ENCODE measurements at regions not wholly inside any gene's neighbourhood (a gene's known extent, or its start where the extent isn't known, plus 50 kb on each side); places are given as distances from the start of the nearest gene placed in this dataset.

DNA sequence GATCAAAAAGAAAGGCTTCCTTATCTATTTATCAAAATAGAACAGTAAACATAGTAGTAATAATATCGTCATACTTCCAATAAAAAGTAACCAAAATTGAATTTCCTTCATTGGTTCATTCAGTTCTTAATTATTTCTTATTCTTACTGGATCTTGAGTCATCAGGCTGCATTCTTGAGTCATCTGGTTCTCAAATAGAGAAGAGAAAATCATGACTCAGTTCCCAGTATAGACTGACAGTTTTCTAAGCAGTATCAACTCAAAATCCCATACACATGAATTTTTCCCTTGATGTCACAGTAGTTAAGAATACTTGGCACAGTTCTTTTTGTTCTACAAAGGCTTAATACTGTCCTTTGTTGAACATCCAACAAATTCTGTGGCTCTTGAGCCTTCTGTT, 626.9 kb upstream of the ADGRL4 start:
- no peak overlapping the region for H2AFZ ChIP-seq (ENCODE audit: low read length)

More for the DNA sequence above, 626.9 kb upstream of the ADGRL4 start:
- no peak overlapping the region for H2BK15ac ChIP-seq (ENCODE audit: low read length)
- no peak overlapping the region for H3K4ac ChIP-seq (replicated peaks; ENCODE audit: insufficient read length, low read depth, low read length)
- no peak overlapping the region for H3K4me3 ChIP-seq (ENCODE audit: extremely low read depth in 1 of 4, insufficient read depth in 2 of 4, low read depth in 3 of 4, low read length in 4 of 4)
- H4K8ac ChIP-seq (ENCODE audit: extremely low read depth, insufficient read depth, low read length), result no peak overlapping the region
- H2BK12ac ChIP-seq (ENCODE audit: low read depth, low read length), result no peak overlapping the region
- DNase-seq (ENCODE audit: low read depth in 1 of 2, low spot score in 2 of 2), result no peak
- FAIRE-seq, result no peak
- H3K36me3 ChIP-seq (ENCODE audit: control insufficient read depth in 2 of 4, insufficient read depth in 4 of 4, low read length in 3 of 4), result no peaks in the 10 kb centered on the region
- H2BK120ac ChIP-seq (replicated peaks; ENCODE audit: low read depth, low read length), result no peak overlapping the region
- no peaks in the 10 kb centered on the region for H3K79me1 ChIP-seq (ENCODE audit: low read depth, low read length)
- H3K4me1 ChIP-seq (replicated peaks in 1 of 4; ENCODE audit: control insufficient read depth in 3 of 4, insufficient read depth in 4 of 4, low read length in 3 of 4), result no peaks in the 10 kb centered on the region
- 0 out of 2 replicates have a peak, but pooled peaks cover 2% of the 10 kb centered on the region for H3K23me2 ChIP-seq (ENCODE audit: low read depth, low read length)
- no peak overlapping the region for H2BK5ac ChIP-seq (ENCODE audit: low read depth, low read length)
- no peaks in the 10 kb centered on the region for H3K9me3 ChIP-seq (ENCODE audit: insufficient read depth in 2 of 2, low read depth in 1 of 2, low read length in 1 of 2)
- H3K27ac ChIP-seq (ENCODE audit: low read depth, low read length), result no peak overlapping the region
- H4K5ac ChIP-seq (ENCODE audit: insufficient read length, low read depth, low read length), result no peak overlapping the region
- H3K9ac ChIP-seq (replicated peaks in 1 of 4; ENCODE audit: extremely low read depth in 1 of 4, low read depth in 3 of 4, low read length in 3 of 4), result no peak overlapping the region
- H3K79me2 ChIP-seq (ENCODE audit: control insufficient read depth in 1 of 2, insufficient read depth in 2 of 2, low read length in 2 of 2), result no peaks in the 10 kb centered on the region
- no peak overlapping the region for H3K14ac ChIP-seq (ENCODE audit: insufficient read length)
- H2AK5ac ChIP-seq (ENCODE audit: low read depth, low read length), result no peak overlapping the region
- no peak overlapping the region for H4K91ac ChIP-seq (replicated peaks; ENCODE audit: insufficient read length, low read length)
- H3K4me2 ChIP-seq (ENCODE audit: insufficient read depth in 1 of 2, low read depth in 2 of 2, low read length in 2 of 2), result no peak overlapping the region
- H3K23ac ChIP-seq (ENCODE audit: insufficient read length), result no peak overlapping the region
- no peak for TF ChIP-seq ZNF274 (IDR thresholded peaks at IDR 0.05; ENCODE audit: borderline replicate concordance, extremely low read depth, low read length)
- no peak for TF ChIP-seq EZH2 (IDR thresholded peaks at IDR 0.05; ENCODE audit: low read depth, low read length, severe bottlenecking)
- no peak for TF ChIP-seq ASH2L (IDR thresholded peaks at IDR 0.05; ENCODE audit: low read length)
- no peak overlapping the region for H3K18ac ChIP-seq (ENCODE audit: extremely low read depth, low read length)
- H3K27me3 ChIP-seq (replicated peaks in 1 of 4; ENCODE audit: control insufficient read depth in 3 of 4, extremely low read depth in 1 of 4, insufficient read depth in 3 of 4, low read length in 3 of 4), result no peaks in the 10 kb centered on the region
- ChIA-PET CTCF (ENCODE audit: partially characterized antibody) (no interaction called here), POLR2A (ENCODE audit: partially characterized antibody) (no interaction called here)
- no peak overlapping the region for H3K56ac ChIP-seq (replicated peaks; ENCODE audit: insufficient read length, low read depth, low read length)
- no peak overlapping the region for H2BK20ac ChIP-seq (ENCODE audit: low read length)
- 88% methylated on average over 1 of the region's 1 CpG; no CpG with 5 or more reads in 1 of the 2 experiments for WGBS, 2 experiments (ENCODE audit: extremely low coverage in 1 of 2, insufficient coverage in 1 of 2, insufficient read length in 1 of 2, insufficient replicate concordance in 2 of 2, low coverage in 1 of 2, low lambda C conversion rate in 2 of 2, missing lambda C conversion rate in 1 of 2)
- no peaks in the 10 kb centered on the region for H4K20me1 ChIP-seq (replicated peaks in 1 of 2; ENCODE audit: control insufficient read depth in 1 of 2, insufficient read depth in 2 of 2, low read length in 2 of 2)

Data from H1 (cell line).